Nephron progenitor cell (in vitro differentiated cells): ENCODE measurements at regions not wholly inside any gene's neighbourhood (a gene's known extent, or its start where the extent isn't known, plus 50 kb on each side); places are given as distances from the start of the nearest gene placed in this dataset.

Experiments used
- DNase-seq: peaks from one replicate; pipeline ENCODE4 v3.0.0; 2021
- H3K27ac Mint-ChIP-seq: 2 replicates; pipeline ENCODE4 v1.8.0; 2021; ENCODE audit warnings: mild to moderate bottlenecking, moderate library complexity, mixed read lengths
- H3K27me3 Mint-ChIP-seq: 2 replicates; pipeline ENCODE4 v1.8.0; 2021; ENCODE audit warnings: mild to moderate bottlenecking, low read depth, mixed read lengths; ENCODE audit not compliant: poor library complexity
- H3K36me3 Mint-ChIP-seq: 2 replicates; pipeline ENCODE4 v1.8.0; 2021; ENCODE audit warnings: low read depth, mixed read lengths
- H3K4me1 Mint-ChIP-seq: 2 replicates; pipeline ENCODE4 v1.8.0; 2021; ENCODE audit warnings: mixed read lengths
- H3K4me3 Mint-ChIP-seq: 2 replicates; pipeline ENCODE4 v1.8.0; 2021; ENCODE audit warnings: mild to moderate bottlenecking, moderate library complexity, mixed read lengths
- H3K9me3 Mint-ChIP-seq: 2 replicates; pipeline ENCODE4 v1.8.0; 2021; ENCODE audit warnings: mild to moderate bottlenecking, moderate library complexity, mixed read lengths
- CTCF ChIP-seq: fragments of 200-600 bp; sonication (generic); IDR thresholded peaks from 2 replicates; pipeline ENCODE4 v1.5.0; 2021; ENCODE audit warnings: antibody characterized with exemption

- Mint-ChIP-seq H3K36me3 (peaks cover 3% of the 10 kb centered on the region), H3K9me3 (peaks cover 4% of the 10 kb centered on the region), H3K27me3 (peaks cover 6% of the 10 kb centered on the region), H3K4me1 (peaks cover 17% of the 10 kb centered on the region), H3K4me3 (no peak overlapping the region), H3K27ac (no peak overlapping the region)
- DNase-seq, result no peak
- TF ChIP-seq CTCF, result no peak
Observed at GRCh38 chr6:21404577-21404976, 189.0 kb upstream of the SOX4 start.

- H3K27ac Mint-ChIP-seq, result peak overlapping the region; percentile 13
- TF ChIP-seq CTCF, result no peak
- peaks cover 6% of the 10 kb centered on the region for H3K27me3 Mint-ChIP-seq
- peaks cover 8% of the 10 kb centered on the region for H3K36me3 Mint-ChIP-seq
- peaks cover 9% of the 10 kb centered on the region for H3K4me1 Mint-ChIP-seq
- DNase-seq, result no peak
- peaks cover 19% of the 10 kb centered on the region for H3K9me3 Mint-ChIP-seq
- H3K4me3 Mint-ChIP-seq, result no peak overlapping the region
Observed at GRCh38 chr6:21406316-21406715, 187.2 kb upstream of the SOX4 start.

- Mint-ChIP-seq H3K27ac (no peak overlapping the region), H3K4me1 (peaks cover 19% of the 10 kb centered on the region), H3K9me3 (peaks cover 24% of the 10 kb centered on the region), H3K4me3 (no peak overlapping the region), H3K27me3 (peaks cover 6% of the 10 kb centered on the region), H3K36me3 (peaks cover 8% of the 10 kb centered on the region)
- TF ChIP-seq CTCF, result no peak
- DNase-seq, result no peak
Observed at GRCh38 chr6:21409231-21409630, 184.3 kb upstream of the SOX4 start.

GRCh38 chr6:21413428-21413827 is 180.1 kb upstream of the SOX4 start:
- no peak overlapping the region for H3K4me3 Mint-ChIP-seq
- no peak for TF ChIP-seq CTCF

GRCh38 chr6:21414065-21414464 is 179.5 kb upstream of the SOX4 start:
- H3K27ac Mint-ChIP-seq, result peak overlapping the region; percentile 44
- TF ChIP-seq CTCF, result no peak
- peaks cover 35% of the 10 kb centered on the region for H3K4me1 Mint-ChIP-seq
- H3K27me3 Mint-ChIP-seq, result no peaks in the 10 kb centered on the region
- H3K9me3 Mint-ChIP-seq, result peaks cover 25% of the 10 kb centered on the region
- H3K36me3 Mint-ChIP-seq, result peaks cover 5% of the 10 kb centered on the region
- no peak for DNase-seq
- H3K4me3 Mint-ChIP-seq, result peak overlapping the region; percentile 7

More at GRCh38 chr6:21413428-21413827, 180.1 kb upstream of the SOX4 start:
- peaks cover 25% of the 10 kb centered on the region for H3K9me3 Mint-ChIP-seq
- peaks cover 3% of the 10 kb centered on the region for H3K27me3 Mint-ChIP-seq
- DNase-seq, result no peak
- peak overlapping the region; percentile 44 for H3K27ac Mint-ChIP-seq
- H3K36me3 Mint-ChIP-seq, result peaks cover 5% of the 10 kb centered on the region
- H3K4me1 Mint-ChIP-seq, result peaks cover 35% of the 10 kb centered on the region

GRCh38 chr6:21420146-21420878 is 173.2 kb upstream of the SOX4 start:
- peak overlapping the region; percentile 47 for H3K27ac Mint-ChIP-seq
- H3K9me3 Mint-ChIP-seq, result peaks cover 25% of the 10 kb centered on the region
- no peaks in the 10 kb centered on the region for H3K36me3 Mint-ChIP-seq
- no peak for DNase-seq
- H3K4me1 Mint-ChIP-seq, result peaks cover 38% of the 10 kb centered on the region
- H3K27me3 Mint-ChIP-seq, result no peaks in the 10 kb centered on the region
- H3K4me3 Mint-ChIP-seq, result no peak overlapping the region
- no peak for TF ChIP-seq CTCF
